Mucosa of stomach (tissue), 1 donor: ENCODE measurements at regions not wholly inside any gene's neighbourhood (a gene's known extent, or its start where the extent isn't known, plus 50 kb on each side); places are given as distances from the start of the nearest gene placed in this dataset.
"Not testable (repeated sequence)": the region's sequence is repeated elsewhere in the genome, so short reads cannot be mapped to it uniquely, and the experiment has no call there.

ENCODE experiments used
- H3K27me3 ChIP-seq: one replicate; pipeline ENCODE4 v1.7.0; 2013; ENCODE audit warnings: mild to moderate bottlenecking, low read length; ENCODE audit not compliant: control insufficient read depth, insufficient read depth
- H3K36me3 ChIP-seq: one replicate; pipeline ENCODE4 v1.7.0; 2013; ENCODE audit warnings: low read length; ENCODE audit not compliant: control insufficient read depth, insufficient read depth
- H3K4me1 ChIP-seq: one replicate; pipeline ENCODE4 v1.7.0; 2013; ENCODE audit warnings: mild to moderate bottlenecking, low read length; ENCODE audit not compliant: control insufficient read depth, insufficient read depth
- H3K4me3 ChIP-seq: one replicate; pipeline ENCODE4 v1.7.0; 2013; ENCODE audit warnings: low read length
- H3K9ac ChIP-seq: one replicate; pipeline ENCODE4 v1.7.0; 2013; ENCODE audit warnings: mild to moderate bottlenecking, low read length, moderate library complexity
- H3K9me3 ChIP-seq: one replicate; pipeline ENCODE4 v1.7.0; 2013; ENCODE audit warnings: mild to moderate bottlenecking, low read length, moderate library complexity; ENCODE audit not compliant: control insufficient read depth
- donor health status: Pancreatic carcinoma.

- Histone ChIP-seq H3K9me3 (no peaks in the 10 kb centered on the region), H3K4me1 (no peaks in the 10 kb centered on the region), H3K4me3 (no peak overlapping the region), H3K27me3 (peaks cover 13% of the 10 kb centered on the region), H3K36me3 (no peaks in the 10 kb centered on the region), H3K9ac (no peak overlapping the region)
These were observed 512.7 kb upstream of the ZNF337 start for GRCh38 chr20:26209171-26209941.

- Histone ChIP-seq H3K36me3 (no peaks in the 10 kb centered on the region), H3K4me3 (no peak overlapping the region), H3K27me3 (peaks cover 13% of the 10 kb centered on the region), H3K4me1 (no peaks in the 10 kb centered on the region), H3K9ac (no peak overlapping the region), H3K9me3 (no peaks in the 10 kb centered on the region)
These were observed 511.8 kb upstream of the ZNF337 start for GRCh38 chr20:26208296-26209091.

GRCh38 chr20:26207967-26208295, 511.3 kb upstream of the ZNF337 start:
- H3K36me3 ChIP-seq, H3K9me3 ChIP-seq, H3K4me3 ChIP-seq, H3K4me1 ChIP-seq, H3K9ac ChIP-seq: not testable (repeated sequence)
- H3K27me3 ChIP-seq = peaks cover 13% of the 10 kb centered on the region

GRCh38 chr20:26207237-26207966, 510.7 kb upstream of the ZNF337 start:
- H3K27me3 ChIP-seq = peaks cover 13% of the 10 kb centered on the region
- H3K9me3 ChIP-seq = no peaks in the 10 kb centered on the region
- H3K9ac ChIP-seq = no peak overlapping the region
- no peaks in the 10 kb centered on the region for H3K4me1 ChIP-seq
- H3K4me3 ChIP-seq = no peak overlapping the region
- no peaks in the 10 kb centered on the region for H3K36me3 ChIP-seq

- Histone ChIP-seq H3K4me3 (no peak overlapping the region), H3K27me3 (peaks cover 13% of the 10 kb centered on the region), H3K4me1 (no peaks in the 10 kb centered on the region), H3K36me3 (no peaks in the 10 kb centered on the region), H3K9me3 (no peaks in the 10 kb centered on the region), H3K9ac (no peak overlapping the region)
These were observed 508.7 kb upstream of the ZNF337 start for GRCh38 chr20:26205350-26205749.

- H3K27me3 ChIP-seq, H3K9me3 ChIP-seq, H3K4me1 ChIP-seq, H3K4me3 ChIP-seq, H3K9ac ChIP-seq, H3K36me3 ChIP-seq: not testable (repeated sequence)
These were observed 504.4 kb upstream of the ZNF337 start for GRCh38 chr20:26201026-26201425.

- not testable (repeated sequence) for H3K27me3 ChIP-seq, H3K9ac ChIP-seq, H3K4me3 ChIP-seq, H3K4me1 ChIP-seq, H3K9me3 ChIP-seq, H3K36me3 ChIP-seq
These were observed 490.7 kb upstream of the ZNF337 start for GRCh38 chr20:26187329-26187728.

GRCh38 chr20:26183720-26184119, 487.1 kb upstream of the ZNF337 start:
- H3K27me3 ChIP-seq, H3K9me3 ChIP-seq, H3K4me1 ChIP-seq, H3K4me3 ChIP-seq, H3K9ac ChIP-seq, H3K36me3 ChIP-seq: not testable (repeated sequence)

GRCh38 chr20:26181364-26181763, 484.7 kb upstream of the ZNF337 start:
- not testable (repeated sequence) for H3K4me3 ChIP-seq, H3K27me3 ChIP-seq, H3K9ac ChIP-seq, H3K4me1 ChIP-seq, H3K36me3 ChIP-seq, H3K9me3 ChIP-seq

- not testable (repeated sequence) for H3K4me1 ChIP-seq, H3K4me3 ChIP-seq, H3K9ac ChIP-seq, H3K36me3 ChIP-seq, H3K9me3 ChIP-seq, H3K27me3 ChIP-seq
These were observed 475.2 kb upstream of the ZNF337 start for GRCh38 chr20:26171875-26172274.

GRCh38 chr20:26169506-26169905, 472.9 kb upstream of the ZNF337 start:
- Histone ChIP-seq H3K9ac (no peak overlapping the region), H3K9me3 (no peaks in the 10 kb centered on the region), H3K4me3 (no peak overlapping the region), H3K27me3 (no peaks in the 10 kb centered on the region), H3K4me1 (no peaks in the 10 kb centered on the region), H3K36me3 (no peaks in the 10 kb centered on the region)

GRCh38 chr20:26167499-26167898, 470.8 kb upstream of the ZNF337 start:
- Histone ChIP-seq H3K4me3 (no peak overlapping the region), H3K9me3 (no peaks in the 10 kb centered on the region), H3K27me3 (no peaks in the 10 kb centered on the region), H3K36me3 (no peaks in the 10 kb centered on the region), H3K9ac (no peak overlapping the region), H3K4me1 (no peaks in the 10 kb centered on the region)
